WTC11 (cell line): ENCODE measurements at regions not wholly inside any gene's neighbourhood (a gene's known extent, or its start where the extent isn't known, plus 50 kb on each side); places are given as distances from the start of the nearest gene placed in this dataset.

Source experiments
- ATAC-seq: fragments of 200-7000 bp; cut with Tn5 transposase; 2 replicates; pipeline ENCODE4 v1.10.0; 2021; ENCODE audit warnings: mild to moderate bottlenecking, moderate library complexity
- CTCF ChIA-PET: fragments of 300-600 bp; sonication (Branson Sonifier 250); formaldehyde crosslinking; loops from one replicate; lab custom pipeline; 2021; ENCODE audit warnings: antibody characterized with exemption; lab: Charles Lee
- POLR2A ChIA-PET: fragments of 350-600 bp; sonication (Branson Sonifier 250); formaldehyde crosslinking; loops from one replicate; lab custom pipeline; 2021; ENCODE audit warnings: antibody characterized with exemption; lab: Charles Lee
- DNase-seq: peaks from one replicate; pipeline ENCODE4 v3.0.0; 2021; ENCODE audit warnings: low spot score
- H3K27ac Mint-ChIP-seq: 2 replicates; pipeline ENCODE4 v1.8.0; 2021; ENCODE audit warnings: mixed read lengths
- H3K27me3 Mint-ChIP-seq: 2 replicates; pipeline ENCODE4 v1.8.0; 2021; ENCODE audit warnings: low read depth, mild to moderate bottlenecking, moderate library complexity, mixed read lengths
- H3K36me3 Mint-ChIP-seq: 2 replicates; pipeline ENCODE4 v1.8.0; 2021; ENCODE audit warnings: mixed read lengths
- H3K4me1 Mint-ChIP-seq: 2 replicates; pipeline ENCODE4 v1.8.0; 2022; ENCODE audit warnings: mixed read lengths
- H3K4me3 Mint-ChIP-seq: 2 replicates; pipeline ENCODE4 v1.8.0; 2021; ENCODE audit warnings: mild to moderate bottlenecking, moderate library complexity, mixed read lengths
- H3K9me3 Mint-ChIP-seq: 2 replicates; pipeline ENCODE4 v1.8.0; 2021; ENCODE audit warnings: mixed read lengths
- ATF1 ChIP-seq: sonication (generic); formaldehyde crosslinking; IDR thresholded peaks from 2 replicates; pipeline ENCODE4 v1.8.1; 2023; ENCODE audit warnings: mild to moderate bottlenecking, moderate library complexity, missing genetic modification reagents
- ELF4 ChIP-seq: sonication (generic); formaldehyde crosslinking; IDR thresholded peaks from 2 replicates; pipeline ENCODE4 v1.8.1; 2022; ENCODE audit warnings: low read depth, mild to moderate bottlenecking, moderate library complexity, missing genetic modification reagents
- FOXK1 ChIP-seq: sonication (generic); formaldehyde crosslinking; IDR thresholded peaks from 2 replicates; pipeline ENCODE4 v1.8.0; 2022; ENCODE audit warnings: mild to moderate bottlenecking, moderate library complexity, missing genetic modification reagents
- GRHL2 ChIP-seq: fragments of 250-450 bp; sonication (Bioruptor Pico); IDR thresholded peaks from 2 replicates; pipeline ENCODE4 v1.8.0; 2022; ENCODE audit warnings: mild to moderate bottlenecking, moderate library complexity; ENCODE audit not compliant: insufficient replicate concordance, severe bottlenecking
- HMGA2 ChIP-seq: fragments of 250-450 bp; sonication (Bioruptor Pico); IDR thresholded peaks from 2 replicates; pipeline ENCODE4 v1.4.0; 2021; ENCODE audit warnings: mild to moderate bottlenecking, moderate library complexity
- IRF2 ChIP-seq: sonication (generic); formaldehyde crosslinking; IDR thresholded peaks from 2 replicates; pipeline ENCODE4 v1.8.0; 2022; ENCODE audit warnings: low read depth, missing genetic modification reagents, borderline replicate concordance
- OVOL2 ChIP-seq: fragments of 250-450 bp; sonication (Bioruptor Pico); IDR thresholded peaks from 2 replicates; pipeline ENCODE4 v1.9.0; 2021; ENCODE audit warnings: mild to moderate bottlenecking, borderline replicate concordance
- RELA ChIP-seq: sonication (generic); formaldehyde crosslinking; IDR thresholded peaks from 2 replicates; pipeline ENCODE4 v1.8.1; 2022; ENCODE audit warnings: missing genetic modification reagents, mild to moderate bottlenecking, borderline replicate concordance
- RORB ChIP-seq: fragments of 250-450 bp; sonication (Bioruptor Pico); IDR thresholded peaks from 2 replicates; pipeline ENCODE4 v1.9.0; 2021; ENCODE audit warnings: mild to moderate bottlenecking
- ZNF121 ChIP-seq: sonication (generic); formaldehyde crosslinking; IDR thresholded peaks from 2 replicates; pipeline ENCODE4 v1.8.0; 2023; ENCODE audit warnings: missing genetic modification reagents
- ZNF232 ChIP-seq: sonication (generic); formaldehyde crosslinking; IDR thresholded peaks from 2 replicates; pipeline ENCODE4 v1.8.0; 2022; ENCODE audit warnings: mild to moderate bottlenecking, missing genetic modification reagents
- ZNF423 ChIP-seq: fragments of 250-450 bp; sonication (Bioruptor Pico); IDR thresholded peaks from 2 replicates; pipeline ENCODE4 v2.1.2; 2022; ENCODE audit warnings: mild to moderate bottlenecking, moderate library complexity
- TF ChIP-seq, protein P1 (sequence below): sonication (generic); formaldehyde crosslinking; IDR thresholded peaks from 2 replicates; pipeline ENCODE4 v1.8.0; 2022; ENCODE audit warnings: mild to moderate bottlenecking, missing genetic modification reagents
- TF ChIP-seq, protein P2 (sequence below): fragments of 250-450 bp; sonication (Bioruptor Pico); IDR thresholded peaks from 2 replicates; pipeline ENCODE4 v1.8.0; 2021; ENCODE audit warnings: mild to moderate bottlenecking
- TF ChIP-seq, protein P3 (sequence below): sonication (generic); formaldehyde crosslinking; IDR thresholded peaks from 2 replicates; pipeline ENCODE4 v1.8.0; 2022; ENCODE audit warnings: mild to moderate bottlenecking, missing genetic modification reagents
- TF ChIP-seq, protein P4 (sequence below): sonication (generic); formaldehyde crosslinking; IDR thresholded peaks from 2 replicates; pipeline ENCODE4 v1.8.1; 2023; ENCODE audit warnings: mild to moderate bottlenecking, missing genetic modification reagents, borderline replicate concordance
- TF ChIP-seq, protein P5 (sequence below): sonication (generic); formaldehyde crosslinking; IDR thresholded peaks from 2 replicates; pipeline ENCODE4 v1.8.0; 2022; ENCODE audit warnings: missing genetic modification reagents

DNA sequence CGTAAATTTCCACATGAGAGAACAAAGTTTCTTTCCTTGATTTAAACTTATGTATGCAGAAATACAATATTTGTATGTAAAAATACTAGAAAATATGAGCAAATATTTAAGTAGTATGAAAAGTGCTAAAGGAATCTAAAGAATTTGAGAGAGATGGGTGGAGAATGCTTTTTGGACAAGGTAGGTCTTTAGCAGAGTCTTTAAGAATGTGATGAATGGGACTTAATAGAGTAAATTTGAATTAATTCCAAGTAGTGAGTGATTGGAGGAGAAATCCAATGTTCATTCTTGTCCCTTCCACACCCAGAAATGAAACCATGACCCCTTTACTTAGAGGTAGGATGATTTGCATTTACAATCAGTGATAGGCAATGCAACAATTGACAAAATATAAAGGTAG, 570.9 kb upstream of the ZFP42 start:
- Mint-ChIP-seq H3K27ac (no peak overlapping the region), H3K9me3 (peaks cover 19% of the 10 kb centered on the region)
- POLR2A ChIA-PET, result no interaction called here
- no peak for ATAC-seq
- TF ChIP-seq, protein P1, sequence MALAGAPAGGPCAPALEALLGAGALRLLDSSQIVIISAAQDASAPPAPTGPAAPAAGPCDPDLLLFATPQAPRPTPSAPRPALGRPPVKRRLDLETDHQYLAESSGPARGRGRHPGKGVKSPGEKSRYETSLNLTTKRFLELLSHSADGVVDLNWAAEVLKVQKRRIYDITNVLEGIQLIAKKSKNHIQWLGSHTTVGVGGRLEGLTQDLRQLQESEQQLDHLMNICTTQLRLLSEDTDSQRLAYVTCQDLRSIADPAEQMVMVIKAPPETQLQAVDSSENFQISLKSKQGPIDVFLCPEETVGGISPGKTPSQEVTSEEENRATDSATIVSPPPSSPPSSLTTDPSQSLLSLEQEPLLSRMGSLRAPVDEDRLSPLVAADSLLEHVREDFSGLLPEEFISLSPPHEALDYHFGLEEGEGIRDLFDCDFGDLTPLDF, result no peak
- TF ChIP-seq, protein P2, sequence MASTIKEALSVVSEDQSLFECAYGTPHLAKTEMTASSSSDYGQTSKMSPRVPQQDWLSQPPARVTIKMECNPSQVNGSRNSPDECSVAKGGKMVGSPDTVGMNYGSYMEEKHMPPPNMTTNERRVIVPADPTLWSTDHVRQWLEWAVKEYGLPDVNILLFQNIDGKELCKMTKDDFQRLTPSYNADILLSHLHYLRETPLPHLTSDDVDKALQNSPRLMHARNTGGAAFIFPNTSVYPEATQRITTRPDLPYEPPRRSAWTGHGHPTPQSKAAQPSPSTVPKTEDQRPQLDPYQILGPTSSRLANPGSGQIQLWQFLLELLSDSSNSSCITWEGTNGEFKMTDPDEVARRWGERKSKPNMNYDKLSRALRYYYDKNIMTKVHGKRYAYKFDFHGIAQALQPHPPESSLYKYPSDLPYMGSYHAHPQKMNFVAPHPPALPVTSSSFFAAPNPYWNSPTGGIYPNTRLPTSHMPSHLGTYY (CRISPR knock-in tag), result no peak
- TF ChIP-seq HMGA2 (CRISPR knock-in tag) (no peak), ZNF232 (no peak), GRHL2 (CRISPR knock-in tag) (no peak), ELF4 (CRISPR knock-in tag) (no peak), ZNF423 (no peak), FOXK1 (CRISPR knock-in tag) (no peak), RORB (CRISPR knock-in tag) (no peak), OVOL2 (CRISPR knock-in tag) (no peak), IRF2 (no peak), ZNF121 (no peak), ATF1 (CRISPR knock-in tag) (no peak), RELA (CRISPR knock-in tag) (no peak)
- TF ChIP-seq, protein P3, sequence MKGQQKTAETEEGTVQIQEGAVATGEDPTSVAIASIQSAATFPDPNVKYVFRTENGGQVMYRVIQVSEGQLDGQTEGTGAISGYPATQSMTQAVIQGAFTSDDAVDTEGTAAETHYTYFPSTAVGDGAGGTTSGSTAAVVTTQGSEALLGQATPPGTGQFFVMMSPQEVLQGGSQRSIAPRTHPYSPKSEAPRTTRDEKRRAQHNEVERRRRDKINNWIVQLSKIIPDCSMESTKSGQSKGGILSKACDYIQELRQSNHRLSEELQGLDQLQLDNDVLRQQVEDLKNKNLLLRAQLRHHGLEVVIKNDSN (CRISPR knock-in tag), result no peak
- TF ChIP-seq, protein P4, sequence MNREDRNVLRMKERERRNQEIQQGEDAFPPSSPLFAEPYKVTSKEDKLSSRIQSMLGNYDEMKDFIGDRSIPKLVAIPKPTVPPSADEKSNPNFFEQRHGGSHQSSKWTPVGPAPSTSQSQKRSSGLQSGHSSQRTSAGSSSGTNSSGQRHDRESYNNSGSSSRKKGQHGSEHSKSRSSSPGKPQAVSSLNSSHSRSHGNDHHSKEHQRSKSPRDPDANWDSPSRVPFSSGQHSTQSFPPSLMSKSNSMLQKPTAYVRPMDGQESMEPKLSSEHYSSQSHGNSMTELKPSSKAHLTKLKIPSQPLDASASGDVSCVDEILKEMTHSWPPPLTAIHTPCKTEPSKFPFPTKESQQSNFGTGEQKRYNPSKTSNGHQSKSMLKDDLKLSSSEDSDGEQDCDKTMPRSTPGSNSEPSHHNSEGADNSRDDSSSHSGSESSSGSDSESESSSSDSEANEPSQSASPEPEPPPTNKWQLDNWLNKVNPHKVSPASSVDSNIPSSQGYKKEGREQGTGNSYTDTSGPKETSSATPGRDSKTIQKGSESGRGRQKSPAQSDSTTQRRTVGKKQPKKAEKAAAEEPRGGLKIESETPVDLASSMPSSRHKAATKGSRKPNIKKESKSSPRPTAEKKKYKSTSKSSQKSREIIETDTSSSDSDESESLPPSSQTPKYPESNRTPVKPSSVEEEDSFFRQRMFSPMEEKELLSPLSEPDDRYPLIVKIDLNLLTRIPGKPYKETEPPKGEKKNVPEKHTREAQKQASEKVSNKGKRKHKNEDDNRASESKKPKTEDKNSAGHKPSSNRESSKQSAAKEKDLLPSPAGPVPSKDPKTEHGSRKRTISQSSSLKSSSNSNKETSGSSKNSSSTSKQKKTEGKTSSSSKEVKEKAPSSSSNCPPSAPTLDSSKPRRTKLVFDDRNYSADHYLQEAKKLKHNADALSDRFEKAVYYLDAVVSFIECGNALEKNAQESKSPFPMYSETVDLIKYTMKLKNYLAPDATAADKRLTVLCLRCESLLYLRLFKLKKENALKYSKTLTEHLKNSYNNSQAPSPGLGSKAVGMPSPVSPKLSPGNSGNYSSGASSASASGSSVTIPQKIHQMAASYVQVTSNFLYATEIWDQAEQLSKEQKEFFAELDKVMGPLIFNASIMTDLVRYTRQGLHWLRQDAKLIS, result no peak
- TF ChIP-seq, protein P5, sequence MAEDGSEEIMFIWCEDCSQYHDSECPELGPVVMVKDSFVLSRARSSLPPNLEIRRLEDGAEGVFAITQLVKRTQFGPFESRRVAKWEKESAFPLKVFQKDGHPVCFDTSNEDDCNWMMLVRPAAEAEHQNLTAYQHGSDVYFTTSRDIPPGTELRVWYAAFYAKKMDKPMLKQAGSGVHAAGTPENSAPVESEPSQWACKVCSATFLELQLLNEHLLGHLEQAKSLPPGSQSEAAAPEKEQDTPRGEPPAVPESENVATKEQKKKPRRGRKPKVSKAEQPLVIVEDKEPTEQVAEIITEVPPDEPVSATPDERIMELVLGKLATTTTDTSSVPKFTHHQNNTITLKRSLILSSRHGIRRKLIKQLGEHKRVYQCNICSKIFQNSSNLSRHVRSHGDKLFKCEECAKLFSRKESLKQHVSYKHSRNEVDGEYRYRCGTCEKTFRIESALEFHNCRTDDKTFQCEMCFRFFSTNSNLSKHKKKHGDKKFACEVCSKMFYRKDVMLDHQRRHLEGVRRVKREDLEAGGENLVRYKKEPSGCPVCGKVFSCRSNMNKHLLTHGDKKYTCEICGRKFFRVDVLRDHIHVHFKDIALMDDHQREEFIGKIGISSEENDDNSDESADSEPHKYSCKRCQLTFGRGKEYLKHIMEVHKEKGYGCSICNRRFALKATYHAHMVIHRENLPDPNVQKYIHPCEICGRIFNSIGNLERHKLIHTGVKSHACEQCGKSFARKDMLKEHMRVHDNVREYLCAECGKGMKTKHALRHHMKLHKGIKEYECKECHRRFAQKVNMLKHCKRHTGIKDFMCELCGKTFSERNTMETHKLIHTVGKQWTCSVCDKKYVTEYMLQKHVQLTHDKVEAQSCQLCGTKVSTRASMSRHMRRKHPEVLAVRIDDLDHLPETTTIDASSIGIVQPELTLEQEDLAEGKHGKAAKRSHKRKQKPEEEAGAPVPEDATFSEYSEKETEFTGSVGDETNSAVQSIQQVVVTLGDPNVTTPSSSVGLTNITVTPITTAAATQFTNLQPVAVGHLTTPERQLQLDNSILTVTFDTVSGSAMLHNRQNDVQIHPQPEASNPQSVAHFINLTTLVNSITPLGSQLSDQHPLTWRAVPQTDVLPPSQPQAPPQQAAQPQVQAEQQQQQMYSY (CRISPR knock-in tag), result no peak
- TF ChIP-seq, all 79 proteins: peak for 0
- Mint-ChIP-seq H3K4me1 (no peaks in the 10 kb centered on the region), H3K27me3 (no peaks in the 10 kb centered on the region), H3K36me3 (peaks cover 19% of the 10 kb centered on the region), H3K4me3 (no peak overlapping the region)
- no peak for DNase-seq
- CTCF ChIA-PET, result no interaction called here
